ENCODE measurements at regions not wholly inside any gene's neighbourhood (a gene's known extent, or its start where the extent isn't known, plus 50 kb on each side); places are given as distances from the start of the nearest gene placed in this dataset.

DNA sequence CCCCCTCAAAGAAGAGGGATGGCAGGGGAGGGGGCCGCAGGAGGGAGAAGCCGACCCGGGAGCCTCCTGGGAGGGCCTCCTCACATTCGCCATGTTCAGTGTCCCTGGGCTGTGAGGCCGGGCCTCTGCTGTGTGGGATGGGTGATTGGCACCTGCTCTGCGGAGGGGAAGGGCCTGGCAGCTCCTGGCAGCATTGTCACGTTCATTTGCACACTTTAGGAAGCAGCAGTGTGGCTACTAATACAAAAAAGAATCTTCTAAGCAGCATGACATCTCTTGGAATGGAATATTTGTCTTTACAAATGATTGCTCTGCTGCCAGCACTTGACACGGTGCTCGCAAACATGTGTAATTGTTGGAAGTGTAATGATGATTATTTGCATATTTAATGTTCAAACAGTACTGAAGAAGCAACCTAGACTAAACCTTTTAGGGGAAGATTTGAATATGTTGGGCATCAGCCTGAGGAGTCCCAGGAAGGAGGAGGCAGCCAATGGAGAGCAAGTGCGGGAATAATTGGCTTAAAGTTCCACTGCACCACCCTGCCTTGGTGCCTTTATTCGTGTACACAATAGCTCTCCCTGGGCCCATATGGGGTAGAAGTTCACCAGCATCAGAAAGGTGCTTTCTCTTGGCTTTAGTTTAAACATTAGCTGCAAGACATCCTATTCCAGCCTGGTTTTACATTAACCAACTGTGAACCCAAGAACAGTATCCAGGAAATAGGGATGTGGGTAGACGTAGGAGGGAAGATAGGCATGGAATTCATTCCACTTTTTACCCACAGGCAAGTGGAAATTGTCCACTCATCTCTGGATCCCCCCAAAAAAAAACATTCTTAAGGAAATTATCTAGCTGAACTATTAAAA lies 404.9 kb downstream of the TMEM182 start:
- DNase-seq (ENCODE audit: low read depth): no peak
- TF ChIP-seq, protein P1, sequence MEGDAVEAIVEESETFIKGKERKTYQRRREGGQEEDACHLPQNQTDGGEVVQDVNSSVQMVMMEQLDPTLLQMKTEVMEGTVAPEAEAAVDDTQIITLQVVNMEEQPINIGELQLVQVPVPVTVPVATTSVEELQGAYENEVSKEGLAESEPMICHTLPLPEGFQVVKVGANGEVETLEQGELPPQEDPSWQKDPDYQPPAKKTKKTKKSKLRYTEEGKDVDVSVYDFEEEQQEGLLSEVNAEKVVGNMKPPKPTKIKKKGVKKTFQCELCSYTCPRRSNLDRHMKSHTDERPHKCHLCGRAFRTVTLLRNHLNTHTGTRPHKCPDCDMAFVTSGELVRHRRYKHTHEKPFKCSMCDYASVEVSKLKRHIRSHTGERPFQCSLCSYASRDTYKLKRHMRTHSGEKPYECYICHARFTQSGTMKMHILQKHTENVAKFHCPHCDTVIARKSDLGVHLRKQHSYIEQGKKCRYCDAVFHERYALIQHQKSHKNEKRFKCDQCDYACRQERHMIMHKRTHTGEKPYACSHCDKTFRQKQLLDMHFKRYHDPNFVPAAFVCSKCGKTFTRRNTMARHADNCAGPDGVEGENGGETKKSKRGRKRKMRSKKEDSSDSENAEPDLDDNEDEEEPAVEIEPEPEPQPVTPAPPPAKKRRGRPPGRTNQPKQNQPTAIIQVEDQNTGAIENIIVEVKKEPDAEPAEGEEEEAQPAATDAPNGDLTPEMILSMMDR (IDR thresholded peaks at IDR 0.05; ENCODE audit: insufficient read depth, low read length): no peak
- H3K4me3 ChIP-seq (ENCODE audit: low read depth, low read length): no peak overlapping the region

DNA sequence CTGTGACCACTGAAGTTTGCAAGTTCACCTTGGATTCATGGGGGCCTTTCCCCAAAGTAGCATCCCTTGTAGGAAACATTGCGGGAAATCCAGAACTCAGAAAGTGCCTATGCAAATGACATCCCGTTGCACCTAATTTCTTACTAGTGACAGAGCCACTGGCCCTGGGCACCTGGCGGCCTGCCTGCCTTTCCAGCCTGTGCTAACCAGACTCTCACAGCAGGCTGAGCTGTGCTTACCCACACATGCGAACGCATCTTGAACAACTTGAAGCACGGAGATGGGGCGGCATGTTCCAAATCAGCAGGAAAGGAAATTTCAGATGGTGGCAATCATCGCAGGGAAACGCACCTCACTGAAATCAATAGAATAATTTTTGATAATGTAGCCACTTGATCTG lies 405.8 kb downstream of the TMEM182 start:
- no peak for DNase-seq (ENCODE audit: low read depth)
- TF ChIP-seq, protein P1 (IDR thresholded peaks at IDR 0.05; ENCODE audit: insufficient read depth, low read length): no peak

DNA sequence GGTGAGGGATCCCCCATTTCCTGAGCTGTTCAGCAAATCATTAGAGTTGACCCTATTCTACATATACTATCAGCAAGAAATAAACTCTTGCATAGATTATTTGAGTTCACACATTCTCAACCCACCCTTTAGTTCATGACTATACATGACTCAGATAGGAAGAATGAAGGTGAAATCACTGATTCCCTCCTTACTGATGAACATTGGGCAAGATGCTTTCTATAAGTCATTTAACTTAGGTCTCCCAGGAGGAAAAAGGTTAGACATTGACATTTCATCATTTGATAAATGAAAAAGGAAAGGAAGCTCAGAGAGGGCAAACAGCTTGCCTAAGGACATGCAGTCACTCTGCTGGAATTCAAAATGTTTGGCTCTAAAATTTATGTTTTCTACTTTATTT lies 408.0 kb downstream of the TMEM182 start:
- H3K4me3 ChIP-seq (ENCODE audit: low read depth, low read length): no peak overlapping the region
- TF ChIP-seq, protein P1 (IDR thresholded peaks at IDR 0.05; ENCODE audit: insufficient read depth, low read length): no peak
- DNase-seq (ENCODE audit: low read depth): no peak

More for the DNA sequence above, 405.8 kb downstream of the TMEM182 start:
- no peak overlapping the region for H3K4me3 ChIP-seq (ENCODE audit: low read depth, low read length)

DNA sequence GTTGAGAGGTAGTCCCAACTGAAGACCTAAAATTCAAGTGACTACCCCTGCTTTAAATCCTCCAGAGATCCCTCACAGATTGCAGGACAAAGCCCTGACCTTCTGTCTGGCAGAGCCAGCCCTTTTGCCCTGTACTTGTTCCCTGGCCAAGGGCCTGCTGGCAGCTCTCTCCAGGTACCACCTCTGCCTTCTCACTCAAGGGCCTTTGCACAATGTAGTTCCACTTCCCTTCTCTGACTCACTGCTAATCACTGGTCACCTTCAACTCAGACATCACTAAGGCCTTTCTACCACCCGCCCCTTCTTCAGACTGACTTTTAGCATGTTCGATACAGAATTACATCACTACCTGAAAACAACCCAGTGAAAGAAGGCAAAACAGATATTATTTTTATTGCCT lies 411.0 kb downstream of the TMEM182 start:
- TF ChIP-seq, protein P1 (IDR thresholded peaks at IDR 0.05; ENCODE audit: insufficient read depth, low read length): no peak
- H3K4me3 ChIP-seq (ENCODE audit: low read depth, low read length): no peak overlapping the region
- no peak for DNase-seq (ENCODE audit: low read depth)

DNA sequence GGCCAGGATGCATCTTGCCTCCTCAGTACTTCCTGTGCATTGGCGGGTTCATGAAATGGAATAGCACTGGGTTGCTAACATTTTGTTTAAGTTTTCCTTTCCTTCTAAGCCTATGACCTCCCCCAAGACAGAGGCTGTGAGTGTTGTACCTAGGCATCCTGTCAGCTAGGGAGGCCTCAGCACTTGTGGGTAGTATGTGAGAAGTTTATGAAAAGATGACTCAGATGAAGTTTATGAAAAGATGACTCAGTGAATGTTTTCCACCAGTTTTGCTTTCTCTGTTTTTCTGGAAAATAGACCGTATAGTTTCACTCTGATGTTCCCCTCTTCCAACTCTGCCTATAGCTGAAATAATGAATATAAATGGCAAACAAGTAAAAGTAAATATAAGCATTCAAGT lies 412.9 kb downstream of the TMEM182 start:
- no peak for DNase-seq (ENCODE audit: low read depth)
- TF ChIP-seq, protein P1 (IDR thresholded peaks at IDR 0.05; ENCODE audit: insufficient read depth, low read length): no peak
- no peak overlapping the region for H3K4me3 ChIP-seq (ENCODE audit: low read depth, low read length)

DNA sequence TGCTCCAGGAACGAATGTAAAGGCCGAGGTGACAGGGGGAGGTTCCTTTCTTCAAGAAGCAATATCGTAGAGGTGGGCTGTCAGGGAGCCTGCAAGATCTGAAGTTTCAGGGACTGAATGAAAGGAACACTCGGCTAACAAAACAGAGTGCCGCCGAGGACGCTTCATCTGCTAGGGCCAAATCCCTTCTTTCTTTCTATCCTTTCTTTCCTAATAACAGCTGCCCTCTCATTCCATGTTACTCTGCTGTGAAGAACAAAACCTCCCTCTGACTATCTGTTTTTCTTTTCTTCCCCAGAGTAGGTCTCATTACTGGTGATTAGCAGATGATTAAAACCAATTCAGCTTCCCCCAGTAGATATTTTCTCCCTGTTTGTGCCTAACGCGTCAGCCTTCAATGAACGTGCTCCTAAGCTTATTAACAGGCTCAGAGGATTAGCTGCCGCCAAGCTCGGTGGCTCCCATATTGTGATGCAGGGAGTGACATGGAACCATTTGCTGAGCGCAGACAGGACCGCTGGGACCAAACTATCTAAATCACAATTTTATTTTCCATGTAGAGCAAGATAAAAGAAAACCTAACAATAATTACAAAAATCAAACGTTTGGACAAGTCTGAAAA lies 414.6 kb downstream of the TMEM182 start:
- H3K4me3 ChIP-seq (ENCODE audit: low read depth, low read length): no peak overlapping the region
- DNase-seq (ENCODE audit: low read depth): no peak
- TF ChIP-seq, protein P1 (IDR thresholded peaks at IDR 0.05; ENCODE audit: insufficient read depth, low read length): no peak

Measured in fibroblast of the aortic adventitia (primary cell).